GM12892 (cell line): ENCODE measurements at regions not wholly inside any gene's neighbourhood (a gene's known extent, or its start where the extent isn't known, plus 50 kb on each side); places are given as distances from the start of the nearest gene placed in this dataset.

Source experiments
- DNase-seq: peaks from one replicate; pipeline ENCODE4 v3.0.0; 2011; ENCODE audit not compliant: insufficient read length
- FAIRE-seq: peaks from 2 replicates; lab custom pipeline; 2011; peaks lifted over from hg19 to GRCh38; lab: Jason Lieb, UNC
- POLR2A ChIP-seq: IDR thresholded peaks from 2 replicates; pipeline ENCODE4 v1.6.1; 2011; ENCODE audit warnings: low read depth, low read length, control low read depth
- POLR2AphosphoS5 ChIP-seq: IDR thresholded peaks from 2 replicates; pipeline ENCODE4 v1.6.1; 2011; ENCODE audit warnings: low read depth, low read length, control low read depth
- TAF1 ChIP-seq: IDR thresholded peaks from 2 replicates; pipeline ENCODE4 v1.6.1; 2011; ENCODE audit warnings: low read depth, mild to moderate bottlenecking, control low read depth, low read length, borderline replicate concordance

DNA sequence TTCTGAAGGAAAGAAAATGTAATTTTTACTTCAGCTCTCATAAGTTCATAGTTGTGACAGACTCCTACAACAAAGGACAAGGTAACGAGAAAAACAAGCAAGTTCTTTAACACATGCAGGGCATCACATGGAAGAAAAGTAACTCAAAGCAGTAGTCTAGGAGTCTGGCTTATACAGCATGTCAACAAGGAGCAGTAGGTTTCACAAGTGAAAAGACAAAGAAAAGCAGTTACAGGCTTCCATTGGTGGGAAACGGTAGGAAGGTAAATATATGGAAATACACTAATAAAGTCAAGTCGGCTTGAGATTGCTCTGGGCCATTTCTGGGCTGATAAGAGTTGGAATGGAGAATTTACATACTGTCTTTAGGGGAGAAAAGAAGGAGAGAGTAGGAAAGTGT is 228.4 kb upstream of the ZFP42 start:
- FAIRE-seq (no peak), DNase-seq (no peak)
- TF ChIP-seq POLR2A = no peak

DNA sequence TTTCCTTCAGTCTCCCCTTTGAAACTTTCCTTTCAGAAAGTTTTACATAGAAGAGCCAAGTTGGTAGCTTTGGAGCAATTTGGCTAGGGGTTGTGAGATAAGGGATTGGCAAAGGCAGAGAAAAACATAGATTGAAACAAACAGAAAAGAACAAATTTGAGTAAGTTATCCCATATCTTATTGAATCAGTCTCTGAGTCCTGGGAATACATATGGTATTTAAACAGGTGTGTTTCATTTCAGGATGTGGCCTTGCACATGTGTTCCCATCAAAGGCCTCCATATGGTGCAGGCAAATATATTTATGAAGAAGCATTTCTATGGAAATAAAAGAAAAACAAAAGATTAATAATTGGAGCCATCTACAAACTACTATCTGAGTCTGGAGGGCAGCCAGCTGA is 227.9 kb upstream of the ZFP42 start:
- FAIRE-seq (no peak), DNase-seq (no peak)
- no peak for TF ChIP-seq POLR2AphosphoS5
- TF ChIP-seq POLR2A = no peak

DNA sequence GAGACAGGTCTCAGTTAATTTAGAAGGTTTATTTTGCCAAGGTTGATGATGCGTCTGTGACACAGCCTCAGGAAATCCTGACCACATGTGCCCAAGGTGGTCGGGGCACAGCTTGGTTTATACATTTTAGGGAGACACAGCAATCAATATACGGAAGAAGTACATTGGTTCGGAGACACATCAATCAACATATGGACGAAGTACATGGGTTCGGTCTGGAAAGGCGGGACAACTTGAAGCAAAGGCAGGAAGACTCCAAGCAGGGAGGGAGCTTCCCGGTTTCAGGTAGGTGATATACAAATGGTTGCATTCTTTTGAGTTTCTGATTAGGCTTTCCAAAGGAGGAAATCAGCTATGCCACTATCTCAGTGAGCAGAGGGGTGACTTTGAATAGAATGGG is 225.2 kb upstream of the ZFP42 start:
- TF ChIP-seq POLR2AphosphoS5 (no peak), TAF1 (no peak), POLR2A (no peak)
- FAIRE-seq (no peak), DNase-seq (no peak)

DNA sequence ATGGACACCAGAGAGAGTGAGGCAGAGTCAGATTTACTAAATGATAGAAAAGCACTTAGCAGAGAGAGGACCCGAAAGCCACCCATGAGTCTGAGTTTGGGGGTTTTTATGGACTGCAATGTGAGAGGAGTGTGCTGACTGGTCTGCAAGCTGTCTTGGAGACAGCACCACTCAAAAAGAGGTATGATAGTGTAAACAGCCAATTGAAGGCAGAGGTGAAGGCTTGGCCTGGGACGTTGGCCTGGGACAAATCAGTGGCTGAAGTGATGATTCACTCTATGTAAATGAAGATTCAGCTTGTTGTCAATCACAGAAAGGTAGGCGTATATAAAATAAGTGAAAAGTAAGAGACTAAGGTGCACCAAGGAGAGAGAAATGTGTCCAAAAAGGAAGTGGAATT is 217.6 kb upstream of the ZFP42 start:
- DNase-seq (no peak), FAIRE-seq (no peak)
- TF ChIP-seq POLR2AphosphoS5 (no peak), POLR2A (no peak), TAF1 (no peak)

DNA sequence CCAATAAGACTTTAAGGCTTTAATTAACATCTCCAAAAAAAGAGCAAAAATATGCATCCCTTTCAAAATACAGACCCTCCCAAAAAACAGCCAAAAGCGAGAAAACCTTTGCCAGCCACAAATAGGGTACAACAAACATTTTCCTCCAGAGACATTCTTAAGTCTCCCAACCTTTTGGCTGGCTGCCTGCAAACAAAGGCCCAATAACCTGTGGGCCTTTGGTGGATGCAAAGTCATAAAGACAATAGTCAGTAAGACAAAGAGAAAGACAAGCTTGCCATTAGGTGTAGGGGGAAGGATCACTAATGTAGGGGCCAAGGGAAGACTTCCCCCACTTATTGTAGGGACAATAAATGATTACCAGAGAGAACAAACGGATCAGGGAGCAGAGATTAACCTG is 215.5 kb upstream of the ZFP42 start:
- TF ChIP-seq POLR2AphosphoS5 (no peak), POLR2A (no peak), TAF1 (no peak)
- FAIRE-seq = no peak
- no peak for DNase-seq

DNA sequence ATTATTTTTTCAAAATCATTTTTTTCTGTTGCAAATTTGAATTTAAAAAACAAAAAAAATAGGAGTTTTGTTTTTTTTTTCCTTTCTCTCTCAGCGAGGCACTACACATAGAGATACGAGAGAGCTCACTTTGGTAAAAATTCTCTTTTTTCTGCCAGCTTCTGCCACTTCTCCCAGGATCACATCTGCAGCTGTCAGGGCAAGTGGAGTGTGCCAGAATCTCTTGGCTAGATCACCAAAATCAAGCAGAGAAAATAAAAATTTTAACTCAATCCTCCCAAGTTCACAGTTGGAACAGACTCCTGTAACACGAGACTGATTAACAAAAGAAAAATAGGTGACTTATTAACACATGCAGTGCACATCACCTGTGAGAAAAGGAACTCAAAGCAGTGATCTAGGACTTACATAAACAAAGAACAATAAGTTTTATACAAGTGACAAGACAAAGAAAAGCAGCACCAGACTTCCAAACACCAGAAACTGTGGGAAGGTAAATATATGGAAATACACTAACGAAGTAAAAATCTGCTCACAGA is 213.2 kb upstream of the ZFP42 start:
- no peak for TF ChIP-seq POLR2AphosphoS5
- no peak for DNase-seq
- FAIRE-seq = no peak

DNA sequence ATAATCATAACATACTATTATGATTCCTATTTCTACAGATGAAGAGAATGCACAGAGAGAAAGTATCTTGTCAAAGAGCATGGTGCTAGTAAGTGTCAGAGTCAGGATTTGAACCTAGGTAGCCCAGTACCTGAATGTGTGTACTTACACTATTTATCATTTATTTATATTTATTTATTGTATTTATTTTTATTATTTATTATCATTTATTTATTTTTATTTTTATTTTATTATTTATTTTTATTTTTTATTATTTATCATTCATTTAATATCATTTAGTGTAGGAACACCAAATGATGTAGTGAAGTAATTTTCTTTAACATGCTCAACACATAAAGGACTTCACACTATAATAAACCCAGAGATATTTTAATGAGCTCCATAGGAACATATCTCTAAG is 209.4 kb upstream of the ZFP42 start:
- no peak for DNase-seq
- no peak for FAIRE-seq
- TF ChIP-seq POLR2AphosphoS5 (no peak), TAF1 (no peak), POLR2A (no peak)

DNA sequence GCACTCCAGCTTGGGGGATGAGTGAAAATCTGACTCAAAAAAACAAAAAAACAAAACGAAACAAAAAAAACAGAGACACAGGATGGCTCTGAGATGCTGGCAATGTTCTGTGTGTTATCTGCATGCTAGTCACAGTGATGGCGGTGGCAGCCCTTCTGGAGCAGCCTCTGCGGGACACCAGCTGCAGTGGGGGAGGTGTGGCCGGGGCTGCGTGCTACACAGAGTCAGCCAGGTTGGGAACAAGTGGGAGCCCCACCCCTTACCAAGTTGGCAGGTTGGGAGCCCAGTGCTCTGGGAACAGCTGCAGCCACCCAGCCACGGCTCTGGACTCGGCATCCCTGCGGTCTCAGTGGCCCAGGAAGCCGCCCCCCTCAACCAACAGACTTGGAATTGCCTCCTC is 206.5 kb upstream of the ZFP42 start:
- no peak for TF ChIP-seq POLR2AphosphoS5
- no peak for TF ChIP-seq TAF1
- TF ChIP-seq POLR2A = no peak
- DNase-seq = no peak

DNA sequence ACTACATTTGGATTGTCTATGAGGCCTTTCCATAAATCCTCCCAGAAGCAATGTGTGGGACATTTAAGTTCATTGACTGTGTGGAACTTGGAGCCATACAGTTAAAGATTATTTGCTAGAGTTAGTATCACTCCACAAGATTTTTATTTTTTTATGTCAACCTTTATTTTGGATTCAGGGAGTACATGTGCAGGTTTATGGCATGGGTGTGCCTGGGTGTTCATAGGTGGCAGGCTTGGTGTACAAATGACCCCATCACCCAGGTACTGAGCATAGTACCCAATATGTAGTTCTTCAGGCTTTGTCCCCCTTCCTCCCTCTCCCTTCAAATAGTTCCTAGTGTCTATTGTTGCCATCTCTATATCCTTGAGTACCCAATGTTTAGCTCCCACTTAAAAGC is 199.8 kb upstream of the ZFP42 start:
- FAIRE-seq (no peak), DNase-seq (no peak)
- TF ChIP-seq TAF1 (no peak), POLR2AphosphoS5 (no peak), POLR2A (no peak)

More for the DNA sequence above, 206.5 kb upstream of the ZFP42 start:
- FAIRE-seq = no peak

DNA sequence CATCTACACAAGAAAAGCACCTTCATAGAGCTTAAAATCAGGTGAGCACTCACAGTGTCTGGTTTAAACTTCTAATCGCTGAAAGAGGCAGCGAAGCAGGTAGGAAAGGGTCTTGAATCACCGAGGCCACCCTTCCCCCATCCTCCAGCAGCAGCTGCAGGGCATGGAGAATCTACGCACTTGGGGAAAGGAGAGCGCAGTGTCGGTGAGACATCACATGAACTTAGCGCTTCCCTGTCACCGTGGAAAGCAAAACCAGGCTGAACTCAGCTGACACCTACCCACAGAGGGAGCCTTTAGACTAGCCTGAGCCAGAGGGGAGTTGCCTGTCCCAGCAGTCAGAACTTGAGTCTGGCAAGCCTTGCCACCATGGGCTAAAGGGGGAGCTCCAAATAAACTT is 197.2 kb upstream of the ZFP42 start:
- TF ChIP-seq TAF1 (no peak), POLR2A (no peak), POLR2AphosphoS5 (no peak)
- DNase-seq = no peak
- FAIRE-seq = no peak

DNA sequence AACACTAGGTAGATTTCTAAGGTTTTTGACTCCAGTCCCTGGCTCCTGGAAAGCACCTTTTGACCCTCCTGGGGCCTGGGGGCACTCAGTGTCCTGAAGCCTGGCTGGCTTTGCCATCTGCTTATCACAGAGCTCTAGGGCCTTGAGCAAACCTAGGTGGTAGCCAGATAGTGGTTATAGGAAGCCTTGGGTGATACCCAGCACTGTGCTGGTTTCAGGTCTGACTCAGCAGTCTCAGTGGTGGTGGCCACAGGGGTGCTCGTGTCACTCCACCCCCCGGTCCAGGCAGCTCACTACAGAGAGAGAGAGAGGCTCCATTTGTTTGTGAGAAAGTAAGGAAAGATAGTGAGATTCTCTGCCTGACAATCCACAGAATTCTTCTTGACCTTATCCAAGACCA is 195.8 kb upstream of the ZFP42 start:
- FAIRE-seq (no peak), DNase-seq (no peak)
- TF ChIP-seq TAF1 (no peak), POLR2A (no peak), POLR2AphosphoS5 (no peak)

DNA sequence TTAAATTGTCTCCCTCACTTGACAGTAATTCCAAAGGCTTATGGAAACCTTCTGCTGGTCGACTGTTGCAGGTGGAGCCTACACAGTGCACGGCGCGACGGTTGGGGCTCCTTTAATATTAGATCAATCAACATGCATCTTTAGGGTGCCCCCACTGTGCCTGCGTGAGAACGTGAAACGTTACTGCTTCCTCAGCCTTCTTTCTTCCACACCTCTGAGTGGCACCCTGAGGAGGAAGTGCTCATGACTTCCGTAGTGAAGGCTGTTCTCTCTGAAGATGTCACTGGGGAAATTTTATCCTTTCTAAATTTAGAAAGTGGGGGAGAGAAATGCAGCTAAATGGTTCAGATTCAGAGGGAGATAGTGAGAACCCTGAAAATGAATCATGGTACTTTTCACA is 184.0 kb upstream of the ZFP42 start:
- DNase-seq (no peak), FAIRE-seq (no peak)
- TF ChIP-seq TAF1 (no peak), POLR2AphosphoS5 (no peak), POLR2A (no peak)

DNA sequence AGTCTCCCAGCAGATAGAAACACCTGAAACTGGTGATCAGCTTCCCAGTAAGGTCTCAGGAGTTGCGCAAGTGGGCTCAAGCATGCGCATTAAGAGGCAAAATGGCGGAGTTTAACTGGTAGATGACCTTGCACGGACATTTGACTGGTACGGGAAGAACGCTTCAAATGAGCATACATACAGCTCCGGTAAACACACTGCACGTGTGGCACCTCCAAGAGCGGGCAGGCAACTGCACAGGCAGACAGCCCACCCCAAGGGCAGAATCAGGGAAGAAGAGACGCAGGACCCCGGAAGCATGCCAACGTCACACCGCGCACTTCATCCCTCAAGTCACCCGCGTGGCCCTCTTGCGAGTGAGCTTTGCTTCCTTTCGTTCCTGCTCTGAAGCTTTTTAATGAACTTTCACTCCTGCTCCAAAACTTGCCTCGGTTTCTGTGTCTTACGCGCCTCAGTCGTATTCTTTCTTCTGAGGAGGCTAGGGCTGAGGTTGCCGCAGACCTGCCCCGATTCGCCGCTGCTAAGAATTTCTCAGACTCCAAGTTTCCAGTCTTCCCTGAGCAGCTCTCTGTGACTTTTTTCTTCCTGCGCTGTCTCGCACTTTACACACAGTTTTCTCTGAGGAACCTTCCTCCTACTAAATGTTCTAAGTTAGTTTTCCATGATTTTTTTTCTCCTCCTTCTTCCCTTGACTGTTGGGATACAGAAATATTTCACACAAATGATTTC is 180.7 kb upstream of the ZFP42 start:
- DNase-seq (no peak), FAIRE-seq (no peak)
- TF ChIP-seq POLR2A (no peak), POLR2AphosphoS5 (no peak), TAF1 (no peak)
